ENCODE measurements at regions not wholly inside any gene's neighbourhood (a gene's known extent, or its start where the extent isn't known, plus 50 kb on each side); places are given as distances from the start of the nearest gene placed in this dataset.

DNA sequence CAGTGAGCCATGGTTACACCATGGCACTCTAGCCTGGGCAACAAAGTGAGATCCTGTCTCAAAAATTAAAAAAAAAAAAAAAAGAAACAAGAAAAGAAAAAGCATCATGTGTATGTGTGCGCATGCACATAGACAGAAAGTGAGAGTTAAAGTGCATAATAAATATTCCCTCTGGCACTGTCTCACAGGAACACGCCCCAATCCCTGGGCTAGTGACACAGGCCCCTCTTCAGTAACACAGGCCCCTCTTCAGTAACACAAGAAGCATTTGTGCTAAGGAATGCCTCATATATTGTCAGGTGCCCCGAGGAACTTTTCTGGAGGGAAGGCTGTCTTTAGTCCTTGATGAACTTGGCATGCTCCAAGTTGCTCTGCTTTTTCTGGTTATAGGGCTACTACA, 57.5 kb downstream of the RPL27A start:
- H2BK12ac ChIP-seq (ENCODE audit: low read length): no peak overlapping the region
- H3K79me1 ChIP-seq (ENCODE audit: low read length): no peaks in the 10 kb centered on the region
- no peak overlapping the region for H3K14ac ChIP-seq (ENCODE audit: low read length)
- H3K9me3 ChIP-seq (ENCODE audit: insufficient read depth, low read depth, low read length): no peaks in the 10 kb centered on the region
- no CpG with 5 or more reads among the region's 3 CpGs for WGBS (ENCODE audit: extremely low coverage, insufficient coverage, insufficient read length)
- no peak overlapping the region for H3K4me2 ChIP-seq (ENCODE audit: low read length)
- no peaks in the 10 kb centered on the region for H3K79me2 ChIP-seq (ENCODE audit: control insufficient read depth, insufficient read depth, low read length, poor library complexity)
- no peak overlapping the region for H4K8ac ChIP-seq (ENCODE audit: low read depth, low read length)
- no peak for DNase-seq
- no peak overlapping the region for H3K18ac ChIP-seq (ENCODE audit: low read length)
- peaks cover 0 to 2% of the 10 kb centered on the region in 2 experiments for H3K36me3 ChIP-seq (ENCODE audit: control insufficient read depth in 1 of 2, insufficient read depth in 2 of 2, low read length in 2 of 2)
- H2AFZ ChIP-seq (ENCODE audit: insufficient read depth, low read length, poor library complexity): no peak overlapping the region
- H3K27me3 ChIP-seq (ENCODE audit: insufficient read depth, low read length): no peaks in the 10 kb centered on the region
- H4K12ac ChIP-seq (ENCODE audit: low read depth, low read length): no peak overlapping the region
- no peak overlapping the region for H3K23ac ChIP-seq (ENCODE audit: low read length)
- H2BK5ac ChIP-seq (ENCODE audit: low read depth, low read length, poor library complexity): no peak overlapping the region
- no peak overlapping the region for H2AK5ac ChIP-seq (ENCODE audit: low read length)
- H3K4ac ChIP-seq (ENCODE audit: low read depth, low read length): no peak overlapping the region
- H3K4me1 ChIP-seq (ENCODE audit: control insufficient read depth in 1 of 2, insufficient read depth in 2 of 2, low read length in 2 of 2): peaks cover 0 to 3% of the 10 kb centered on the region in 2 experiments
- no peak overlapping the region for H4K91ac ChIP-seq (ENCODE audit: low read depth, low read length)
- H3K27ac ChIP-seq (ENCODE audit: low read depth, low read length): no peak overlapping the region
- H3K9ac ChIP-seq (ENCODE audit: low read length): no peak overlapping the region
- H3K4me3 ChIP-seq (ENCODE audit: low read depth, low read length): no peak overlapping the region
- no peak overlapping the region for H2BK120ac ChIP-seq (ENCODE audit: insufficient read depth, low read length, poor library complexity)

DNA sequence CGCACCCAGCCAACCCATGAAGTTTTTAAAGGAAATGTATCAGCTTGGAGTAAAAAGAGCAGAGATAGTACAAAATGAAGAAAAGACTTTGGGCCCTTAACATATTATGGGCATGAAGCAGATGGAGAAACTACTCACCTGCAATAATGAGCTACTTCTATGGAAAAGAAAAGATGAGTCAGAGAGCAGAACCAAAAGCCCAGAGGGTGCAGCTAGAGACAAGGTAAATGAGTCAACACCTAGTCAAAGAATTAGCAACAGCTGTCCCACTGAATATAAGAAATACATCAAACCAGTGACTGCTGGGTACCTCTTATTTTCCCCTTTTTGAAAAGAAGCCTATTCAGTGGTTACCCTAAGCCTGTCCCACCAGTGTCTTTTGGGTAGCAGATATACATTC, 61.8 kb downstream of the RPL27A start:
- Histone ChIP-seq H2AFZ (ENCODE audit: insufficient read depth, low read length, poor library complexity) (no peak overlapping the region), H3K9ac (ENCODE audit: low read length) (no peak overlapping the region), H2BK12ac (ENCODE audit: low read length) (no peak overlapping the region), H3K79me1 (ENCODE audit: low read length) (no peaks in the 10 kb centered on the region), H3K4me1 (ENCODE audit: control insufficient read depth in 1 of 2, insufficient read depth in 2 of 2, low read length in 2 of 2) (peaks cover 0 to 3% of the 10 kb centered on the region in 2 experiments), H3K36me3 (ENCODE audit: control insufficient read depth in 1 of 2, insufficient read depth in 2 of 2, low read length in 2 of 2) (peaks cover 0 to 4% of the 10 kb centered on the region in 2 experiments), H4K8ac (ENCODE audit: low read depth, low read length) (no peak overlapping the region), H3K27me3 (ENCODE audit: insufficient read depth, low read length) (no peaks in the 10 kb centered on the region), H3K4ac (ENCODE audit: low read depth, low read length) (no peak overlapping the region), H4K12ac (ENCODE audit: low read depth, low read length) (no peak overlapping the region), H3K23ac (ENCODE audit: low read length) (no peak overlapping the region), H3K4me3 (ENCODE audit: low read depth, low read length) (no peak overlapping the region), H3K18ac (ENCODE audit: low read length) (no peak overlapping the region), H3K4me2 (ENCODE audit: low read length) (no peak overlapping the region), H3K9me3 (ENCODE audit: insufficient read depth, low read depth, low read length) (no peaks in the 10 kb centered on the region), H3K14ac (ENCODE audit: low read length) (no peak overlapping the region), H3K27ac (ENCODE audit: low read depth, low read length) (no peak overlapping the region), H2AK5ac (ENCODE audit: low read length) (no peak overlapping the region), H2BK5ac (ENCODE audit: low read depth, low read length, poor library complexity) (no peak overlapping the region), H2BK120ac (ENCODE audit: insufficient read depth, low read length, poor library complexity) (no peak overlapping the region), H4K91ac (ENCODE audit: low read depth, low read length) (no peak overlapping the region), H3K79me2 (ENCODE audit: control insufficient read depth, insufficient read depth, low read length, poor library complexity) (no peaks in the 10 kb centered on the region)
- DNase-seq: peak; percentile 52 to 70
- no CpG with 5 or more reads among the region's 1 CpG for WGBS (ENCODE audit: extremely low coverage, insufficient coverage, insufficient read length)

DNA sequence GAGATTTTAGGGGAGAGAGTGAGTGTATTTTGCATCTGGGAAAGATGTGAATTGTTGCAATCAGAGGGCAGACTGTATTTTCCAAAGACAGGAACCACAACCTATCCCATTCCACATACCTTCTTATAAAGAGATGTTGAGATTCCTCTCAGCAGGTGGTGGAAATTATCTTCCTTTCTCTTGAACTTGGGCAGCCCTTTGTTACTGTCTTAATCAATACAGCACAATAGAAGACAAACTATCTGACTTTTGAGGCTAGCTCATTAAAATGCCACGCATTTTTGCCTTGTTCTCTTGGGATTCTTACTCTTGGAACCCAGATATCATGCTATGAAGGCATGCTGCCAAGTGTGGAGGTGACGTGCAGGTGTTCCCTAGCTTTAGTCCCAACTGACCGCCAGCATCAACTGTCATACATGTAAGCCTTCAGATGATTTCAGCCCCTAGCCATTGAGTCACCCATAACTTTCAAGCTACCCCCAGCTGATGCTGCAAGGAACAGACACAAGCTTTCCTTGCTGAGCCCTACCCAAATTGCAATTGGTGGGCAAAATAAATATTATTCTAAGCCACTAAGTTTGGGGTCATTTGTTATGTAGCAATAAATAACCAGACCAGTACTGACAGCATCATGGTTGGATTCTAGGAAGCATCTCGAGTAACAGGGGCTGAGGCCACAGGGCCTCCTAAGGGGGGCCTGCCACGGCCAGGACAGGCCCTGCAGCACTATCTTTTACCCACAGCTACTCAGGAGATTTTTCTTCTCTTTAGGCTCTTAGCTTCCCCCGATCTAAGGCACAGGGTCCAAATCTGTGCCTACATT, 63.0 kb downstream of the RPL27A start:
- Histone ChIP-seq H3K23ac (ENCODE audit: low read length) (no peak overlapping the region), H3K79me1 (ENCODE audit: low read length) (no peaks in the 10 kb centered on the region), H3K27me3 (ENCODE audit: insufficient read depth, low read length) (no peaks in the 10 kb centered on the region), H2BK12ac (ENCODE audit: low read length) (no peak overlapping the region), H3K36me3 (ENCODE audit: control insufficient read depth in 1 of 2, insufficient read depth in 2 of 2, low read length in 2 of 2) (peaks cover 0 to 5% of the 10 kb centered on the region in 2 experiments), H2BK5ac (ENCODE audit: low read depth, low read length, poor library complexity) (no peak overlapping the region), H2AK5ac (ENCODE audit: low read length) (no peak overlapping the region), H3K9ac (ENCODE audit: low read length) (no peak overlapping the region), H3K4me3 (ENCODE audit: low read depth, low read length) (no peak overlapping the region), H2BK120ac (ENCODE audit: insufficient read depth, low read length, poor library complexity) (no peak overlapping the region), H3K79me2 (ENCODE audit: control insufficient read depth, insufficient read depth, low read length, poor library complexity) (no peaks in the 10 kb centered on the region), H3K14ac (ENCODE audit: low read length) (no peak overlapping the region), H4K91ac (ENCODE audit: low read depth, low read length) (no peak overlapping the region), H2AFZ (ENCODE audit: insufficient read depth, low read length, poor library complexity) (no peak overlapping the region), H3K27ac (ENCODE audit: low read depth, low read length) (no peak overlapping the region), H3K9me3 (ENCODE audit: insufficient read depth, low read depth, low read length) (no peaks in the 10 kb centered on the region), H4K12ac (ENCODE audit: low read depth, low read length) (no peak overlapping the region), H4K8ac (ENCODE audit: low read depth, low read length) (no peak overlapping the region), H3K4ac (ENCODE audit: low read depth, low read length) (no peak overlapping the region), H3K4me2 (ENCODE audit: low read length) (no peak overlapping the region), H3K18ac (ENCODE audit: low read length) (no peak overlapping the region), H3K4me1 (ENCODE audit: control insufficient read depth in 1 of 2, insufficient read depth in 2 of 2, low read length in 2 of 2) (no peaks in the 10 kb centered on the region)
- peak in 1 of 2 donors; percentile 20 for DNase-seq
- WGBS (ENCODE audit: extremely low coverage, insufficient coverage, insufficient read length): no CpG with 5 or more reads among the region's 6 CpGs

DNA sequence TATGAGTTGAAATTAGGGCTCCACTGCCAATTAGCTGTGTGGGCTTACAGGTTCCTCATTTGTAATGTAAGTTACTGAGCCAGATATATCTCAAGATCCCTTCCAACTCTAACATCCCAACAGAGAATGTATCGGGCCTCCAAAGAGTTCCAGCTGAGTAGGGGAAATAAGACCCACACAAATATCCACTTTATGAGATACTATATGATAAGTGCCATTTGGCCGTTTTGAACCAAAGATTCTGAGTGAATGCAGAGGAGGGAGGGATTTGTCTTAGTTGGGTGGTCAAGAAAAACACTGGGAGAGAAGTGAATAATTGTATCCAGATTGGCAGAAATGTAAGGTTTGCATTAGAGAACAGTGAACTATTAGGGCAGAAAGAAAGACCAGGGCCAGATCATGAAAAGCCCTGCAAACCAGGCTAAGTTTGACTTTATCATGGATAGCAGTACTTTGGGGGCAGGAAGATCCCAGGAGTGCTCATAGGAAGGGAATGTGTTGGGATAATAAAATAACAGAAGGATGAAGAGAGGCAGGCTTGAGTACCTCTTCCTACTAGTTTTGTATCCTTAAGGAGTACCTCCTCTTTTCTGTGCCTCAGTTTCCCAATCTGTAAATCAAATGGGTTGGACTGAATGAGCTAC, 63.9 kb downstream of the RPL27A start:
- H3K9me3 ChIP-seq (ENCODE audit: insufficient read depth, low read depth, low read length): no peaks in the 10 kb centered on the region
- H3K23ac ChIP-seq (ENCODE audit: low read length): no peak overlapping the region
- DNase-seq: no peak
- no peaks in the 10 kb centered on the region for H3K79me2 ChIP-seq (ENCODE audit: control insufficient read depth, insufficient read depth, low read length, poor library complexity)
- no peak overlapping the region for H4K12ac ChIP-seq (ENCODE audit: low read depth, low read length)
- H2BK5ac ChIP-seq (ENCODE audit: low read depth, low read length, poor library complexity): no peak overlapping the region
- no peak overlapping the region for H2AFZ ChIP-seq (ENCODE audit: insufficient read depth, low read length, poor library complexity)
- no peak overlapping the region for H3K14ac ChIP-seq (ENCODE audit: low read length)
- no peaks in the 10 kb centered on the region for H3K4me1 ChIP-seq (ENCODE audit: control insufficient read depth in 1 of 2, insufficient read depth in 2 of 2, low read length in 2 of 2)
- no CpG with 5 or more reads among the region's 2 CpGs for WGBS (ENCODE audit: extremely low coverage, insufficient coverage, insufficient read length)
- H3K18ac ChIP-seq (ENCODE audit: low read length): no peak overlapping the region
- H3K4me2 ChIP-seq (ENCODE audit: low read length): no peak overlapping the region
- no peak overlapping the region for H3K4me3 ChIP-seq (ENCODE audit: low read depth, low read length)
- no peak overlapping the region for H4K91ac ChIP-seq (ENCODE audit: low read depth, low read length)
- no peak overlapping the region for H2AK5ac ChIP-seq (ENCODE audit: low read length)
- no peak overlapping the region for H2BK120ac ChIP-seq (ENCODE audit: insufficient read depth, low read length, poor library complexity)
- no peak overlapping the region for H3K4ac ChIP-seq (ENCODE audit: low read depth, low read length)
- no peak overlapping the region for H2BK12ac ChIP-seq (ENCODE audit: low read length)
- no peaks in the 10 kb centered on the region for H3K79me1 ChIP-seq (ENCODE audit: low read length)
- H3K36me3 ChIP-seq (ENCODE audit: control insufficient read depth in 1 of 2, insufficient read depth in 2 of 2, low read length in 2 of 2): peaks cover 0 to 5% of the 10 kb centered on the region in 2 experiments
- H3K9ac ChIP-seq (ENCODE audit: low read length): no peak overlapping the region
- H4K8ac ChIP-seq (ENCODE audit: low read depth, low read length): no peak overlapping the region
- H3K27me3 ChIP-seq (ENCODE audit: insufficient read depth, low read length): no peaks in the 10 kb centered on the region
- no peak overlapping the region for H3K27ac ChIP-seq (ENCODE audit: low read depth, low read length)

Measured in trophoblast cell (in vitro differentiated cells and primary cell).